Activated CD4-positive, alpha-beta T cell treated with anti-CD3 and anti-CD28 coated beads for 36 hours (primary cell): ENCODE measurements at regions not wholly inside any gene's neighbourhood (a gene's known extent, or its start where the extent isn't known, plus 50 kb on each side); places are given as distances from the start of the nearest gene placed in this dataset.

ENCODE experiments used
- ATAC-seq: fragments of 200-7000 bp; cut with Tn5 transposase; one replicate; pipeline ENCODE4 v1.10.0; 2021; ENCODE audit warnings: mild to moderate bottlenecking, moderate library complexity
- CTCF ChIA-PET: fragments of 350-600 bp; sonication (Branson Sonifier 250); formaldehyde crosslinking; loops from one replicate; lab custom pipeline; 2021; ENCODE audit warnings: antibody characterized with exemption; lab: Charles Lee
- POLR2A ChIA-PET: fragments of 350-600 bp; sonication (Branson Sonifier 250); formaldehyde crosslinking; loops from one replicate; lab custom pipeline; 2021; ENCODE audit warnings: antibody characterized with exemption, inconsistent platforms; lab: Charles Lee
- DNase-seq: peaks from one replicate; pipeline ENCODE4 v3.0.0-alpha.2; 2020
- H3K27ac Mint-ChIP-seq: one replicate; pipeline ENCODE4 v1.8.0; 2021; ENCODE audit warnings: mixed read lengths
- H3K27me3 Mint-ChIP-seq: one replicate; pipeline ENCODE4 v1.8.0; 2021; ENCODE audit warnings: mixed read lengths
- H3K36me3 Mint-ChIP-seq: one replicate; pipeline ENCODE4 v1.8.0; 2021; ENCODE audit warnings: low read depth, mixed read lengths
- H3K4me1 Mint-ChIP-seq: one replicate; pipeline ENCODE4 v1.8.0; 2021; ENCODE audit warnings: mixed read lengths
- H3K4me3 Mint-ChIP-seq: one replicate; pipeline ENCODE4 v1.8.0; 2021; ENCODE audit warnings: mild to moderate bottlenecking, moderate library complexity, mixed read lengths
- H3K9me3 Mint-ChIP-seq: one replicate; pipeline ENCODE4 v1.8.0; 2021; ENCODE audit warnings: low read depth, mixed read lengths
- intact Hi-C, 2 experiments: fragments of 100-400 bp; cut with DNase I in 1 of 2; cut with micrococcal nuclease in 1 of 2; formaldehyde crosslinking; loops; one replicate each; pipeline versions ENCODE4 v1.14.2 to v1.15.1; 2022 to 2024; cut with DNase I, micrococcal nuclease

DNA sequence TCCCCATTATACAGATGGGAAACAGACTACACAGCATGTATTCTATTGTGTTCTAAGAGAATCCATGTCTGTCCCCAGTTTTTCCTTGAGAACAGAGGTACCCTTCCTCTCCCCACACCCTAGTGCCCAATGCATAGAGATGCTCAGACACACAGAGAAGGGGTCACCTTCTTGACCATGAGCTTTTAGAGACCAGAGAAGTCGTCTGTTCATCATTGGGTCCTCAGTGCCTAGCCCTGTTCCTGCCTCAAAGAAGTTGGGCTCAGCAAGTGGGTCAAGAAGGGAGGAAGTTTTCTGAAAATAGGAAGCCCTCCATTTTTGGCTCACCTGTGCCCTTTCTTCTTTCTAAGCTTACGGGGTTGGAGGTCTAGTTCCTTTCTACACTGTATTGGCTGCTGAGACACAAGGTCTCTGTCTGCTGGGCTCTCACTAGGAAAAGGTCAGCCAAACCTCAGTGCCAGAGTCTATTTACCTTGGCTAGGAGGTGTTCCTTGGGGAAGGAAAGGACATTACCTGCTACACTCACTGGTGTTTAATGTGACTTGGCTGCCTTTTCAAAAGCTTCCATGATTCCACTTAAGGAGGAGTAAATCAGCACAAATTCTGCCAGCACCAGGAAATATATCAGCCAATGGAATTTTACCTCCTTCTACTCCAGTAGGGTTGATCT lies 198.5 kb upstream of the PWP1 start:
- H3K27me3 Mint-ChIP-seq, result no peaks in the 10 kb centered on the region
- ATAC-seq, result no peak
- no peak overlapping the region for H3K27ac Mint-ChIP-seq
- ChIA-PET POLR2A (no interaction called here), CTCF (no interaction called here)
- peaks cover 33% of the 10 kb centered on the region for H3K4me1 Mint-ChIP-seq
- no peak overlapping the region for H3K4me3 Mint-ChIP-seq
- no peaks in the 10 kb centered on the region for H3K9me3 Mint-ChIP-seq
- intact Hi-C loops, result no loop called here
- no peaks in the 10 kb centered on the region for H3K36me3 Mint-ChIP-seq
- DNase-seq, result no peak

DNA sequence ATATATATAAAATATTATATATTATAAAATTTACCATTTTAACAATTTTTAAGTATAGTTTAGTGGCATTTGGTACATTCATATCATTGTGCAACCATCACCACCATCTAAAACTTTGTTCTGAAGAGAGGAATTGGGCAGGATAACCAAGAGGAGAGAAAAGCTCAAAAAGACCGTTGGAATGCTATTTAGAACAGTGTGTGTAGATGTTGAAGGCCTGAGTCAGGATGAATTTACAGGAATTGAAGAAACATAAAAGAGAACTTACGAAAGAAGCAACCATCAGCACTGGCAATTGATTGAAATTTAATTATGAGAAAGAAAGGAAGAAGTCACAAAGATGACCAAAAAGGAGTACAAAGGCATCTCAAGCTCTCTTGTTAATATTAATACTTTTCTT lies 196.9 kb upstream of the PWP1 start:
- no peaks in the 10 kb centered on the region for H3K27me3 Mint-ChIP-seq
- no peak overlapping the region for H3K27ac Mint-ChIP-seq
- ChIA-PET POLR2A (no interaction called here), CTCF (interaction anchor here (1.6 kb wide), 1 partner anchor 357 kb away, joined by 3 read pairs; no protein-coding TSS in a partner anchor)
- no peaks in the 10 kb centered on the region for H3K9me3 Mint-ChIP-seq
- peaks cover 46% of the 10 kb centered on the region for H3K4me1 Mint-ChIP-seq
- DNase-seq, result no peak
- H3K36me3 Mint-ChIP-seq, result no peaks in the 10 kb centered on the region
- intact Hi-C loops, result no loop called here
- ATAC-seq, result no peak
- no peak overlapping the region for H3K4me3 Mint-ChIP-seq

DNA sequence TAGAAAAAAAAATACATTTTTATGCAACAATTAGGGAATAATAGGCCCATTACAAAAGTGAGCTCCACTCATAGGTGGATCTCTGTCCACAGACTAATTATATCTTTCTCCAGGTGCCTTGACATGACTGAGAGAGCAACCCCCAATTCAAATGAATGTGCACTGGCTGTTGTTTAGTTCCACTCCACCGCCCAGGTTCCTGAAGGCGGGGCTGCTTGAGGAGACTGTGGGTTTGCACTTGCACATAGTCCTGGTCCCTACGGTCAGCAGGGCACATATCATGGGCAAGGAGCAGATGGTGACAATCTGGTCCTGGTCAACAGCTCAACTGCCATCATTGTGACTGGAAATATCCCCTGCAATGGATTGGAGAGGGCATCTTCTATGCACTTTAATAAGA lies 195.6 kb upstream of the PWP1 start:
- H3K27ac Mint-ChIP-seq, result no peak overlapping the region

DNA sequence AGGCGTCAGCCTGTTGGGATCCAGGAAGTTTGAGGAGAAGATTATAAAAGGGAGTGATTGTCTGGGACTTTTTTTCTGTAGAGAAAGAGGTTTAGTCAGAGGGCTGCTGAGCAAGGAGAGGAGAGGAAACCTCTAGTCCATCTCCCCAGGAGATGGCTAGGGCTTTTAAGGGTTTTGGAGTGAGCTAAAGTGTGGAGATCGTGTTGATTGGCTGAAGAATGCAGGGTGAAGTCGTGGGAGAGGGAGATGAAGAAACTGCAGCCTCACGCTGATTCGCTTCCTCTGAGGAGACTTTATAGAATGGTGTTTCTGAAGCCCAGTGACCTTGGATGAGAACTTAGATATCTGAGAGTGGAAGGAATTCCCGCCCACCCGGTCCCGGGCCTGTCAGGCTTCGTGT lies 193.7 kb upstream of the PWP1 start:
- H3K36me3 Mint-ChIP-seq, result no peaks in the 10 kb centered on the region
- H3K9me3 Mint-ChIP-seq, result no peaks in the 10 kb centered on the region
- peaks cover 32% of the 10 kb centered on the region for H3K4me1 Mint-ChIP-seq
- H3K4me3 Mint-ChIP-seq, result no peak overlapping the region
- ATAC-seq, result no peak
- intact Hi-C loops, result no loop called here
- ChIA-PET POLR2A (no interaction called here), CTCF (no interaction called here)
- H3K27me3 Mint-ChIP-seq, result no peaks in the 10 kb centered on the region
- no peak overlapping the region for H3K27ac Mint-ChIP-seq
- no peak for DNase-seq

More for the DNA sequence above, 195.6 kb upstream of the PWP1 start:
- no peak for ATAC-seq
- no peak overlapping the region for H3K4me3 Mint-ChIP-seq
- H3K36me3 Mint-ChIP-seq, result no peaks in the 10 kb centered on the region
- intact Hi-C loops, result no loop called here
- CTCF ChIA-PET, result interaction anchor here (0.5 to 1.6 kb wide), 3 partner anchors 9 to 358 kb away, joined by 3 read pairs; no protein-coding TSS in a partner anchor
- POLR2A ChIA-PET, result no interaction called here
- H3K4me1 Mint-ChIP-seq, result peaks cover 41% of the 10 kb centered on the region
- no peaks in the 10 kb centered on the region for H3K9me3 Mint-ChIP-seq
- DNase-seq, result no peak
- no peaks in the 10 kb centered on the region for H3K27me3 Mint-ChIP-seq

DNA sequence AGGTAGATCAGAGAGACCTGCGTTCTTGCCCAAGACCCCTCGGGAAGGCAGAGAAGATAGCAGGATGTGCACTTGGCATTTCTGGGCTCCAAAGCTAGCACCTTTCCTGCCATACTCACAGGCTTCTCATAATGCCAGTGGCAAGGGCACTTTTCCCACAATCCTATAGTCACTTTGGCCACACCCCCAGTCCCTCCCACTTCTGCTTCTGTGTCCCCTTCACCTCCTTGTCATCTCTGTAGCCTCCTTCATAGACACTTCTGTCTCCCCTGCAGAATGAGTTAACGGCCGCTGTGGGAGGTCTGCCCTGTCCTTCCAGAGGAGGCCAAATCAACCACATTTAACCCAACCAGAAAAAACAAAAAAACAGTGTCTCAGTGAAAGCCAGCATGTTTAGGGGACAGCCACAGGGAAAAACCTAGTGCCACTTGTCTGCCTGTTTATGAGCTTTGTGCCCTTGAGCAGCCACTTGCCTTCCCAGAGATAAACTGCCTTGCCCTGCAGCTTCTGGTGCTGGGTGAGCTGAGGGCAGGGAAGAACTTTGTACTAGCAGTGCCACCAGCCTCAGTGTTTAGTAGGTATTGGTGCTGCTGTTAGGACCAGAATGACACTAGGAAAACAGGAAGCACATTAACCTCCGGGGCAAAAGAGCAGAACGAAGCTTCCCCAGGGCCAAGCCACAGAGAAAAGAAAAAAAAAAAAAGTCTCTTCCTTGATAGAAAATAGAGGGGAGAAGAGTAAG lies 193.0 kb upstream of the PWP1 start:
- Mint-ChIP-seq H3K4me3 (no peak overlapping the region), H3K27ac (peak overlapping the region; percentile 34), H3K9me3 (peaks cover 3% of the 10 kb centered on the region), H3K27me3 (no peaks in the 10 kb centered on the region), H3K4me1 (peaks cover 25% of the 10 kb centered on the region), H3K36me3 (peaks cover 5% of the 10 kb centered on the region)
- DNase-seq (no peak), ATAC-seq (peak; percentile 23)
- CTCF ChIA-PET, result interaction anchor here (0.7 to 1.2 kb wide), 3 partner anchors 13 to 53 kb away, joined by 3 read pairs; no protein-coding TSS in a partner anchor
- intact Hi-C loops, result no loop called here
- POLR2A ChIA-PET, result no interaction called here

DNA sequence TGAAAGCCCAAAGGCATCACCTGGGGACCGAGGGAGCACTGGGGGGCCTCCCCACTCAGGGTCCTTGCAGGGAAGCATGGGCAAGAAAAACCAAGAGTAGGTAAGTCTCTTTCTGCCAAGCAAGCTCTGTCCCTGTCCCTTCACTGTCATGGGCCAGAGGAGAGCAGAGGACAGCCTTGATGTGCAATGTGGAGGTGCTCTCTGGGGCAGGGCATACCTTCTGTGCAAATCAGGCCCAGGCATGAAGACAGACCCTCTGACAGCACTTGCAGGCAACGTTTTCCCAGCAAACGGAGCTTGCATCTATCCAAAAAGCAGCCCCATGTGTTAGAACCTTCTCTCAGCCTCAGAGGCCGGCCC lies 192.5 kb upstream of the PWP1 start:
- Mint-ChIP-seq H3K27ac (peak overlapping the region; percentile 34), H3K36me3 (peaks cover 5% of the 10 kb centered on the region), H3K4me1 (peaks cover 20% of the 10 kb centered on the region), H3K9me3 (peaks cover 3% of the 10 kb centered on the region), H3K4me3 (no peak overlapping the region), H3K27me3 (no peaks in the 10 kb centered on the region)
- ChIA-PET POLR2A (no interaction called here), CTCF (interaction anchor here (0.7 to 1.2 kb wide), 3 partner anchors 14 to 53 kb away, joined by 3 read pairs; no protein-coding TSS in a partner anchor)
- ATAC-seq (no peak), DNase-seq (no peak)
- intact Hi-C loops, result no loop called here

DNA sequence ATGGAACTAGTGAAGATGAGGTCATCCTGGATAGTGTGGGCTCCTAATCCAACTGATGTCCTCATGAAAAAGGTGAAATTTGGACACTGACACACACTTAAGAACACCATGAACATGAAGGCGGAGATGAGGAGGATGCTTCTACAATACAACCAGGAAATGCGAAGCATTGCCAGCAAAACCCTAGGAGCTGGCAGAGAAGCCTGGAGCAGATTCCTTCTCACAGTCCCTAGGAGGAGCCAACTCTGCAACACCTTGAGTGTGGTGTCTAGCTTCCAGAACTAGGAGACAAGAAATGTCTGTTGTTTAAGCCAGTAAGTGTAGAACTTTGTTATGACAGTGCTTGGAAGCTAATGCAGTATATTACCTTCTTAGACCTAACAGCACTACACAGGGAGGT lies 191.9 kb upstream of the PWP1 start:
- ChIA-PET CTCF (interaction anchor here (1.2 kb wide), 1 partner anchor 14 kb away, joined by 3 read pairs; no protein-coding TSS in a partner anchor), POLR2A (no interaction called here)
- peaks cover 20% of the 10 kb centered on the region for H3K4me1 Mint-ChIP-seq
- no peaks in the 10 kb centered on the region for H3K27me3 Mint-ChIP-seq
- H3K27ac Mint-ChIP-seq, result no peak overlapping the region
- H3K9me3 Mint-ChIP-seq, result peaks cover 3% of the 10 kb centered on the region
- ATAC-seq, result no peak
- intact Hi-C loops, result no loop called here
- no peak overlapping the region for H3K4me3 Mint-ChIP-seq
- no peak for DNase-seq
- H3K36me3 Mint-ChIP-seq, result peaks cover 5% of the 10 kb centered on the region

DNA sequence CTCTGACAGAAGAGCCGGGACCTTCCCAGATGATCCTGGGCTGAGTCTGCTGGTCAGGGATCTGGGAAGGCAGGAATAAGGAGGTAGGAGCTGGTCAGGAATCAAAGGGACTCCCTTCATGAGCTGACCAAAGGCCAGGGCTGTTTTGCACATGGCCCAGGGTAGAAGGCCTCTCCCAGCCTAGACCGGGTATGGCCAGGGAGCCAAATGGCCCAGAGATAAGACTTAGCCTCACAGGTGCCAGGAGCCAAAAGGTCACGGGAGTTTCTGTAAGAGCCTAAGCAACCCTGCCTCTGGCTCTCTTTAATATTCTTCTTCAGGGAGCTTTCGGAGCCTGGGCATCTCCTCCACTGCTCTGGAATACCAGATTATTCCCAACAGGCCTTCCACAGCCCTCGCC lies 191.3 kb upstream of the PWP1 start:
- Mint-ChIP-seq H3K4me3 (no peak overlapping the region), H3K27ac (no peak overlapping the region), H3K27me3 (no peaks in the 10 kb centered on the region), H3K4me1 (peaks cover 20% of the 10 kb centered on the region), H3K9me3 (peaks cover 3% of the 10 kb centered on the region), H3K36me3 (peaks cover 5% of the 10 kb centered on the region)
- ATAC-seq (no peak), DNase-seq (no peak)
- CTCF ChIA-PET, result no interaction called here
- intact Hi-C loops, result no loop called here
- POLR2A ChIA-PET, result no interaction called here

DNA sequence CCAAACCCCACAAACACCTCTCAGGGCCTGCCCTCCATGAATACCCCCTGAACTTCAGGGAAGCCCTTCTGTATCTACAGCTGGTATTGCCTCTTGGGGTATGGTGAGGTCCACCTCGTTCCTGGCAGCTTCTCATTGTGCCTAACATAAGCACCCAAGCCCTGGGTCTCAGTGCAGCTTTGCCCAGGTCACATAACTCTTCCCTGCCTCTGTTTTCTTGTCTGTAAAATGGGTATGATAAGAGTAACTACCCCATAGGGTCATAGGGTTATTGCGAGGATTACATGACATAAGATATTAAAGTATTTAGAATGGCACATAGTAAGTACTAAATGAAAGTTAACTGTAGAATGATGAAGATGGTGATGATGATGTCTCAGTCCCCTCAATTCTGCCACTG lies 190.0 kb upstream of the PWP1 start:
- no peak for DNase-seq
- Mint-ChIP-seq H3K9me3 (peaks cover 3% of the 10 kb centered on the region), H3K4me3 (no peak overlapping the region), H3K27me3 (no peaks in the 10 kb centered on the region), H3K36me3 (peaks cover 5% of the 10 kb centered on the region), H3K4me1 (peaks cover 20% of the 10 kb centered on the region), H3K27ac (no peak overlapping the region)
- ChIA-PET CTCF (interaction anchor here (0.5 kb wide), 1 partner anchor 270 kb away, joined by 3 read pairs; no protein-coding TSS in a partner anchor), POLR2A (no interaction called here)
- ATAC-seq, result no peak
- intact Hi-C loops, result no loop called here

DNA sequence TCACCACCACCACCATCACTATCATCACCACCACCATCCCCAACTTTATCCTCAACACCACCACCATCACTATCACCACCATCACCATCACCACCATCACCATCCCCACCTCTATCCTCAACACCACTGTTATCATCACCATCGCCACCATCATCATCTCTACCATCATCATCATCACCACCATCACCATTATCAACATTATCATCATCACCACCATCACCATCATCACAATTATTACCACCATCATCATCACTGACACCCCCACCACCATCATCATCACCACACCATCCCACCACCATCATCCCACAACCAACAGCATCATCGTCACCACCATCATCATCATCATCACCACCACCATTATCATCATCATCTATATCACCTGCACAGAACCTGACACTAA lies 188.4 kb upstream of the PWP1 start:
- H3K36me3 Mint-ChIP-seq, result peaks cover 5% of the 10 kb centered on the region
- no peak overlapping the region for H3K4me3 Mint-ChIP-seq
- CTCF ChIA-PET, result no interaction called here
- peaks cover 3% of the 10 kb centered on the region for H3K9me3 Mint-ChIP-seq
- intact Hi-C loops, result no loop called here
- DNase-seq, result no peak
- H3K27ac Mint-ChIP-seq, result no peak overlapping the region
- peaks cover 17% of the 10 kb centered on the region for H3K4me1 Mint-ChIP-seq
- no peak for ATAC-seq
- H3K27me3 Mint-ChIP-seq, result no peaks in the 10 kb centered on the region
- POLR2A ChIA-PET, result no interaction called here

DNA sequence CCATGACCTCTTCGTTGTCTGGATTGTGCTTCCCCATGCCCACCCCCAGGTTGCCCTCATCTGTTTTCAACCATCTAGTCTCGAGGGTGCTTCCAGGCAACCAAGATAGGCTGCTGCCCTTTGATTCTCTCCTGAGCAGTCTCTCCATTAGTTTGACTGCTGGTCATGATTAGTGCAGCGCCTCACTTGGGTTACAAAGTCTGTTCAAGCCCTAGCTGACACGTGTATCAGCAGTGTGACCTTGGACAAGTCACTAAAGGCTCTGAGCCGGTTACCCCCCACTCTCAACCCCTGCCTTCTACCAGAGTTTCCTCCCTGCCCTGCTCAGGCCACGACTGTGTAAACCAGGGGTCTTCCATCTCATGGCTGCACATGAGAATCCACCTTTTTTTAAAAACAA lies 185.3 kb upstream of the PWP1 start:
- peaks cover 7% of the 10 kb centered on the region for H3K9me3 Mint-ChIP-seq
- ATAC-seq (no peak), DNase-seq (no peak)
- ChIA-PET POLR2A (no interaction called here), CTCF (interaction anchor here (0.7 kb wide), 1 partner anchor 101 kb away, joined by 3 read pairs; no protein-coding TSS in a partner anchor)
- intact Hi-C loops, result no loop called here
- H3K36me3 Mint-ChIP-seq, result peaks cover 5% of the 10 kb centered on the region
- peaks cover 4% of the 10 kb centered on the region for H3K4me1 Mint-ChIP-seq
- no peak overlapping the region for H3K4me3 Mint-ChIP-seq
- H3K27ac Mint-ChIP-seq, result no peak overlapping the region
- no peaks in the 10 kb centered on the region for H3K27me3 Mint-ChIP-seq

DNA sequence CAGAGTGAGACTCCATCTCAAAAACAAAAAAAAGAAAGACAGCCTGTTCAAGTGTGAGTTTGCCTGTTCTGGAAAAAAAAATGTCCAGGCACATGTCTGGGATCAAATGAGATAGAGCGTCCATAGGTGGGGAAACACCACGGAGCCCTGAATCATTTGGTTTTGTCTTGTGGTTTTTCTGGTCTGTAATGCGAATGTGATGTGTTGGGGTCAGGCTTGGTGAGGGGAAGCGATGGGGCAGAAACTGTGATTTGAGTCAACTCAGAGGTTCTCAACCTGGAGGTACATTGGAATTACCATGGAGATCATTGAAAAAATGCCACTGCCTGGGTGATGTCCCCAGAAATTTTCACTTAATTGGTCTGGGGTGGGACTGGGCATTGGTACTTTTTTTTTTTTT lies 183.9 kb upstream of the PWP1 start:
- DNase-seq, result no peak
- H3K36me3 Mint-ChIP-seq, result peaks cover 5% of the 10 kb centered on the region
- CTCF ChIA-PET, result no interaction called here

More for the DNA sequence above, 183.9 kb upstream of the PWP1 start:
- Mint-ChIP-seq H3K27ac (no peak overlapping the region), H3K9me3 (peaks cover 10% of the 10 kb centered on the region), H3K27me3 (no peaks in the 10 kb centered on the region), H3K4me3 (no peak overlapping the region), H3K4me1 (peaks cover 4% of the 10 kb centered on the region)
- POLR2A ChIA-PET, result no interaction called here
- intact Hi-C loops, result no loop called here
- ATAC-seq, result no peak
